RWPE1 (cell line): ENCODE measurements at regions not wholly inside any gene's neighbourhood (a gene's known extent, or its start where the extent isn't known, plus 50 kb on each side); places are given as distances from the start of the nearest gene placed in this dataset.

Experiments
- CTCF ChIA-PET: fragments of 350-600 bp; sonication (Branson Sonifier 250); formaldehyde crosslinking; extraction: SDS; loops from one replicate; lab custom pipeline; 2021; lab: Yijun Ruan, JAX
- POLR2A ChIA-PET: fragments of 400-600 bp; formaldehyde crosslinking; extraction: SDS; loops from one replicate; lab custom pipeline; 2020; ENCODE audit warnings: antibody characterized with exemption; ENCODE audit not compliant: low non-redundant PET; lab: Yijun Ruan, JAX
- DNase-seq: peaks from one replicate; pipeline ENCODE4 v3.0.0; 2012; ENCODE audit warnings: low spot score
- H3K27ac ChIP-seq: fragments of 450-650 bp; 2 replicates; pipeline ENCODE4 v1.5.1; 2017
- TF ChIP-seq, protein P1 (sequence below): fragments of 450-650 bp; conservative IDR thresholded peaks from 2 replicates; pipeline ENCODE4 v1.5.1; 2017; ENCODE audit warnings: low read depth, mild to moderate bottlenecking

DNA sequence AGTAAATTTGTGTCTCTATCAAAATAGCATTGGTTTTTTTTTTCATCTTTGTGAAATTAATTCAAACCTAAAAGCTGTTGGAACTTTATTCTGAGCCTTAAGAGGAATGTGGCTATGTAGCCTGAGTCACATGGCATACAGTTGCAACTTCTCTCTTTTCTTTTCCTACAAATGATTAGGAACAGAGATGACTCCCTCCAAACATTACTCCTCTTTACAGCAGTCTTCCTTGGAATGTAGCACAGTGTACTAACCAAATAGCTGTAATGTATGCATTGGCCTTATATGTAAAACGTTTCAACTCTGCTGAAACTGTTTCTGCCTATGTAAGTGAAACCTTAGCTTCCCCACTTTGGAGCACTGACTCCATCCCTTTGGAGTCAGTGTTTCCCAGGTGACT lies 100.9 kb upstream of the MAP1B start:
- POLR2A ChIA-PET: no interaction called here
- CTCF ChIA-PET: interaction anchor here (0.6 to 1.3 kb wide), 3 partner anchors 12 to 233 kb away, joined by 3 read pairs; no protein-coding TSS in a partner anchor
- no peak overlapping the region for H3K27ac ChIP-seq
- DNase-seq: no peak
- TF ChIP-seq, protein P1, sequence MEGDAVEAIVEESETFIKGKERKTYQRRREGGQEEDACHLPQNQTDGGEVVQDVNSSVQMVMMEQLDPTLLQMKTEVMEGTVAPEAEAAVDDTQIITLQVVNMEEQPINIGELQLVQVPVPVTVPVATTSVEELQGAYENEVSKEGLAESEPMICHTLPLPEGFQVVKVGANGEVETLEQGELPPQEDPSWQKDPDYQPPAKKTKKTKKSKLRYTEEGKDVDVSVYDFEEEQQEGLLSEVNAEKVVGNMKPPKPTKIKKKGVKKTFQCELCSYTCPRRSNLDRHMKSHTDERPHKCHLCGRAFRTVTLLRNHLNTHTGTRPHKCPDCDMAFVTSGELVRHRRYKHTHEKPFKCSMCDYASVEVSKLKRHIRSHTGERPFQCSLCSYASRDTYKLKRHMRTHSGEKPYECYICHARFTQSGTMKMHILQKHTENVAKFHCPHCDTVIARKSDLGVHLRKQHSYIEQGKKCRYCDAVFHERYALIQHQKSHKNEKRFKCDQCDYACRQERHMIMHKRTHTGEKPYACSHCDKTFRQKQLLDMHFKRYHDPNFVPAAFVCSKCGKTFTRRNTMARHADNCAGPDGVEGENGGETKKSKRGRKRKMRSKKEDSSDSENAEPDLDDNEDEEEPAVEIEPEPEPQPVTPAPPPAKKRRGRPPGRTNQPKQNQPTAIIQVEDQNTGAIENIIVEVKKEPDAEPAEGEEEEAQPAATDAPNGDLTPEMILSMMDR: no peak

DNA sequence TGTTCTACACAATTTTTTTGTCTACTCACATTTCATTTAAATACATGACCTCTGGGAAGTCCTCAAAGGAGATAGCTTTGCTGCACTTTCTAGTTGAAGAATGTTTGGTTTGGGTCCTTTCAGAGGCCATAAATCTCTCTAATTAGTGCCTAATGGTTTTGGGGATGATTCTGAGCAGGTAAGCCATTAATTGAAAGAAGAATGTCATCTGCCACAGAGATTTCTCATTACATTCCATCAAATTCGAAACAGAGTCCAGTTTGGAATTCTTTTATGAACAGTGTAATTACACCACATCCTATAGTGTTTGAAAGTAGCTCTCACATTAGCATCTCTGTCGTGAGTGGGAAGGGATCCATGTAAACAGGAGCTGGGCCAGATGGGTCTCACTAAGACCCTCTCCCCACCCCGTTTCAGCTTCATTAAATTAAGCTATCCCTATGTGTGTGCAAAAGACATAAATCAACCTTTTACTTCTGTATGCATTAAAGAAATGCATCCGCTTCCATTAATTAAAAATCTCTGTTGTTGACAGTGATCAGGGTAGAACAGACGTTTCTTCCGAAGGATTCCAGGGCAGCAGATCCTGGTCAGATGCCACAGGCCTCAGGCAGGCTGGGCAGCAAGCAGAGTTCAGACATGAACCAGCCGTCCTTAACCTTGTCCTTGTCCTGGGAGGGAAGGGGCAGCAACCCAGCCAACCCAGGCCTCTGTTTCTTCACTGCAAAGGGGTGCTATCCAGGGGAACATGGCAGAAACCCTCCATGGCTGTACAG lies 99.8 kb upstream of the MAP1B start:
- TF ChIP-seq, protein P1: no peak
- CTCF ChIA-PET: interaction anchor here (1.3 kb wide), 1 partner anchor 11 kb away, joined by 3 read pairs; no protein-coding TSS in a partner anchor
- H3K27ac ChIP-seq: no peak overlapping the region
- no peak for DNase-seq
- POLR2A ChIA-PET: no interaction called here

DNA sequence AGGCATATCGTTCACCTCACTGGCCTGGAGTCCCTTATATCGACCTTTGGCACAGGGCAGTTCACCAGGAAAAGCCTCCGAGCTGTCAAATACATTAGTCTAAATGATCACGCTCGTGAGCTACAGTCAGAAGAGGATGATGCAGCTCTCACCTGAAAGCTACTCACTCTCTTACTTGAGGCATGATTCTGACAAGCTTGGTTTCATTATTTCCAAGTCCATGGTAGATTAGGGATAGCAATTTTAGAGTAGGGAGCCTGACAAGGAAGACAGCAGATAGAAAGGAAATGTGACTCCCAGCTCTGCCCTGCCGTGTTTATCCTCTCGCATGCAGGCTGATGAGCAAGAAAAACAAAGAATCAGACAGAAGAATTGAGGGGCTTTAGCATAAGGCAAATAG lies 98.0 kb upstream of the MAP1B start:
- no peak for DNase-seq
- H3K27ac ChIP-seq: no peak overlapping the region
- ChIA-PET POLR2A (no interaction called here), CTCF (interaction anchor here (0.8 kb wide), 1 partner anchor 9 kb away, joined by 3 read pairs; no protein-coding TSS in a partner anchor)
- TF ChIP-seq, protein P1: no peak

DNA sequence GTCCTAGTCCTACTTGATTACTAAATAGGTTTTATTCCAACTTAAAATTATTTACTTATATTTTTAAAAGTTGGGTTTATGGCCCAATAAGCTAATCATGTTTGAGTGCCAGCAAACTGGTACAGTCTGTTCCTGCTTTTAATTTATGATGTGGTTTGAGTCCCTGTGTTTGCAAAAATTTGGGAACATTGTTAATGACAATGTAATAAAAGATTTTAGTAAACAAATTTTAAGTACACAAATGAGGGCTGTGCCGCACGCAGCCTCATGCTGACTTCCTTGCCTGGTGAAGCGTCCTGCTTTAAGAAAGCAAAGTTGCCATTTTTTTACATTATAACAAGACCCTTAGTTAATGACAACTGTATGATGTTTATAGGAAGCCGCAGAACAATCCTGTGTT lies 96.8 kb upstream of the MAP1B start:
- TF ChIP-seq, protein P1: no peak
- CTCF ChIA-PET: no interaction called here
- no peak for DNase-seq
- POLR2A ChIA-PET: no interaction called here
- H3K27ac ChIP-seq: no peak overlapping the region

DNA sequence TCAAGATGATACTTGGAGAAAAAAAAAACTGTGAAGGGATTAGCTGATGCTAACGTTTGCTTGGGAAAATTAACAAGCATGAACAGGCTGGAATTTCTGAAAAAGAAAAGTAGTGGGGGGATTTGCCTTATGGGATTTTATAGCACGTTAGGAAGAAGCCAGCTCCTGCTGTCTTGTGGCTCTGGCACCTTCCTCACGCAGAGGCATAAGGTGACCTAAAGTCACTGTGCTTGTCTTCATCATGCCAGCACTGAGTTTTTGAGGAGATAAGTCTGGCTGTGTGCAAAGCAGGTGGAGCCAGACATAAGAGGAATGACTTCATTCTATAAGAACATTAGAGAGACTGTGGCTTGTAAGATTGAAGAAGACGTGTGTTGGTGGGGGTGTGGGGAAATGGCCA lies 94.4 kb upstream of the MAP1B start:
- CTCF ChIA-PET: interaction anchor here (0.5 kb wide), 1 partner anchor 307 kb away, joined by 3 read pairs; the partner anchor contains the start of genes MRPS27 and PTCD2
- TF ChIP-seq, protein P1: no peak
- POLR2A ChIA-PET: no interaction called here
- H3K27ac ChIP-seq: no peak overlapping the region
- DNase-seq: no peak

DNA sequence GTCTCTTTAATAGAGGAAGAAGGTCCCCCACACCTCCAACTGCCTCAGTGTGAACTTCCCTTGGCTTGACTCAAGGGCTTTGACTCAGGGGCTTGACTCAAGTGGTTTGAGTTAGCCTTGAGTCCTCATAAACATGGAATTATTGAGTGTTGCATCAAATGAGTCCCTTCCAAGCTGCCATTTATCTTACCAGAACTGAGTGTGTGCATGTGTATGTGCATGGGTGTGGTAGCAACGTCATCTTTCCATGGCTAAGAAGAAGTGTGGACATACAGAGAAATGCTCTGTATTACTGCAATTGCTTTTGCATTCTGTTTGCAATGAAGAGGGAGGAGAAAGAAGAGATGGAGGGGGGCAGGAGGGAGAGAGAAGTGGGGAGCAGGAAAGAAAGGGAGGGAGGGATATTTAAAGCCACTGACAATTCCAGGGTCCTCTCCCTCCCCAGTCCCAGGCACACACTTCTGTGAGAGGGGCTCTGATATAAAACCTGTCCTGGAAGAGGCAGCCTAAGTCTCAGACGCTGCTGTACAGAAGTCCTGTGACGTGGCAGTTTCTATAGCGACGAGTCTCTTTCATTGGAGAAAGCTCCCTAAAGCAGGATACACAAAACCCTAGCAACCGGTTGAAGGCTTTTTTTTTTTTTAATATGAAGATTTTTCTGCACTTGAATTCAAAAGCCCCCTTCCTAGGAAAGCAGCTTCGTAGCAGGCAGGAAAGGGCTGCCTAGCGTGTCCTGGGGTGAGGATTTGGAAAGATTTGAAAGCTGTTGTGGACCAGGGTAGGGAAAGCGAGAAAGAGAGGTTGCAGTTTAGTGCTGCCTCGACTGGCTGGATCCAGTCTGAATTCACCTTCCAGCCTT lies 93.3 kb upstream of the MAP1B start:
- TF ChIP-seq, protein P1: no peak
- H3K27ac ChIP-seq: no peak overlapping the region
- CTCF ChIA-PET: interaction anchor here (0.7 to 1.2 kb wide), 2 partner anchors 26 to 233 kb away, joined by 4 to 5 read pairs; no protein-coding TSS in a partner anchor
- POLR2A ChIA-PET: no interaction called here
- no peak for DNase-seq
